GM18502 (cell line): ENCODE measurements at regions not wholly inside any gene's neighbourhood (a gene's known extent, or its start where the extent isn't known, plus 50 kb on each side); places are given as distances from the start of the nearest gene placed in this dataset.
"Not testable (repeated sequence)": the region's sequence is repeated elsewhere in the genome, so short reads cannot be mapped to it uniquely, and the experiment has no call there.

Source experiments
- ATAC-seq: cut with Tn5 transposase; IDR thresholded peaks from one replicate; pipeline ENCODE4 v1.9.1; 2021; ENCODE audit warnings: mild to moderate bottlenecking; ENCODE audit not compliant: unreplicated experiment, poor library complexity

DNA sequence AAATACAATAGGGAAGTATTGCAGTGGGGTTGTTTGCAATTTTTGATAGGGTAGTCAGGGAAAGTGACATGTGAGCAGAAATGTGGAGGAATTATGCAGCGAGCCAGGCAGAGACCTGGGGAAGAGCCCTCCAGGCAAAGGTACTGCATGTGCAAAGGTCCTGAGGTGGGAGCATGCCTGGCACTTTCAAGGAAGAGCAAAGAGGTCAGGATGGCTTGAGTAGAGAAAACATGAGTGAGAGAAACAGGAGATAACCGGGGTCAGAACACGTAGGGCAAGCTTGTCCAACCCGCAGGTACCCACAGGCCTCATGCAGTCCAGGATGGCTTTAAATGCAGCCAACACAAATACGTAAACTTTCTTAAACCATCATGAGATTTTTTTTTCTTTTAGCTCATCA lies 71.0 kb downstream of the COQ2 start:
- no peak for ATAC-seq

DNA sequence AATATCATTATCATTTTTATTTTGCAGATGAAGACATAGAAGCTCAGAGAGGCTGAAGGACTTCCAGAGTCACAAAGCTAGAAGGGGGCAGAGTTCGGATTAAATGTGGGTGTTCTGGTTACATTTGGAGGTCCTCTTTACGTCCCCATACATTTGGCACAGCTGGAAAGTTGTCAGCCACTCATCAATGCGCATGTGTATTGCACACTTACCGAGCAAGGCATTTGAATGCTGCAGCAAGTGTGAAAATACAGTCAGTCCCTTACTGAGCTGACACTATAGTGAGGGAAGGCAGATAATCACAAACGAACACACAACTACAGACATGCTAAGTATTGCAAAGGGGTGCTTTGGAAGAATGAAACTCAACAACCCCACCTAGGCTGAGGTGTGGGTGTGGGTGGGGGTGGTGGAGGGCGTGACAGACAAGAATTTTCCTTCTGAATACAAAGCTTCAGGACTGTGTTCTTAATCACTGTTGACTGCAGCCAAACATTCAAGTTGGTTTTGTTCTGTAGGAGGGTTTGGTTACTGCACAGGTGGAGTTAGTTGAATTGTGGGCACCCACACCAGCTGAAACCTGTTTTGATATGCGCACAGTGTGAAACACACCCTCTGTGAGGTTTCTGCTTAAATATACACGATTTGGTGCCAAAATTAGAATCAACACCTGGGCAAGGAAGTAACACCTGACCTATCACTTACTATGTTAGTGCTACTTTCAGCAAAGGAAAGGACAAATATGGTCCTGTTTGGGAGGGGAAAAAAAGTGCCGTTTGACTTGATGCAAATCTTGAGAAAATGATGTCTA lies 72.4 kb downstream of the COQ2 start:
- peak; percentile 87 for ATAC-seq

GRCh38 chr4:83209419-83209818 lies 75.2 kb downstream of the COQ2 start:
- no peak for ATAC-seq

DNA sequence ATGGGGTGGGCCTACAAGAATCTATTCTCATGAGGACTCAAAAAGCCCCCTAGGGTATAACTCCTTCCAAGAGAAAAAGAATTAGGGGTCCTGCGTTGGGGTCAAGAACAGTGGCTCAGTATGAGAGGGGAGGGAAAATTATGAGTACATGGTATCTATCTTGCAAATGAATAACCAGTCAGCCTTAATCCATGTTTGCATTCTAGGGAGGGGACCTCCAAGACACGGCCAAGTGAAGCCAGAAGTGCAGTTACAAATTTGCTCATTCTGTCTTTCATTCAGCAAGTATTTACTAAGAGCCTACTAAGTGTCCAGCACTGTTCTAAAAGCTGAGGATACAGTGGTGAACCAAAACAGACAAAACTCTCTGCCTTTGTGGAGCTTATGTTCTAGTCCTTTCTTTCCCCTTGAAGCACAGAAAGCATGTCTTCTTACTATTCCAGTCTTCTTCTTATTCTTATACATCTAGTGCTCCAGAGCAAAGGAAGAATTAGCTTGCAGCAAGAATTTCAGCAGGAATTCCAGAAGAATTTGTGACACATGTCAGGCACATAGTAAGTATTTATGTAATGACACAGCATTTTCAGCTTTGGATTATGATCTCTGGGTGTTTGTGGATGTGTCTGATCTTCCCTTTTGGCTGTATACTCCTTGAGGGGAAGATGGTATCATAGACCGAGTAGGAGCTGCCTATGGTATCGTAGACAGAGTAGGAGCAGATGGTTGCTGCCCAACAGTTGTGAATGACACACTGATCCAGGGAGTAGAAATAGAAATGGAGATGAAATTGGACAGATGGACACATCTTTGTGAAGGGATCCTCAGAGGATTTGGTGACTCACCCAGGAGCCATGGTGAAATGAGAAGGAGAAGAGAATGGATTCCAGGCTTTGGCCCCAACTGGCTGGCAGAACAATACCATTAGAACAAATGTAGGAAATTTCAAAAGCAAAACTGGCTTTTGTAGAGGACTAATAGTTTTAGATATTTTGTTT lies 75.9 kb downstream of the COQ2 start:
- ATAC-seq: no peak

GRCh38 chr4:83207497-83208101 lies 77.0 kb downstream of the COQ2 start:
- ATAC-seq: no peak

- ATAC-seq: no peak
Observed at GRCh38 chr4:83205760-83206159, 78.8 kb downstream of the COQ2 start.

- no peak for ATAC-seq
Observed at GRCh38 chr4:83204731-83205130, 79.9 kb downstream of the COQ2 start.

DNA sequence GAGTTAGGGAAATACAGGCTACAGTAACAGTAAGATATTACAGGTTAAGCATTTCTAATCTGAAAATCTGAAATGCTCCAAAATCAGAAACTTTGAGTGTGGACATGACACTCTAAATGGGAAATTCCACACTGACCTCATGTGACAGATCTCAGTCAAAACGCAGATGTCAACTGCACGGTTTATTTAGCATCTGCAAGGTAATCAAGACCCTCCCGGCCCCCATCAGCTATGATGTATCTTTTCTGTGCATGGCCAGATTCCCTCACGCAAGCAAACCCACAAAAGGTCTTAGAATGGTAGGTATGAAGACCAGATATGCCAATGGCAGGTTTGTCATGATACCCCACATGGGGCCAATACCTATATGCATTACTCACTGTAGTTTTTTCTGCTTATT lies 82.8 kb downstream of the COQ2 start:
- ATAC-seq: no peak

DNA sequence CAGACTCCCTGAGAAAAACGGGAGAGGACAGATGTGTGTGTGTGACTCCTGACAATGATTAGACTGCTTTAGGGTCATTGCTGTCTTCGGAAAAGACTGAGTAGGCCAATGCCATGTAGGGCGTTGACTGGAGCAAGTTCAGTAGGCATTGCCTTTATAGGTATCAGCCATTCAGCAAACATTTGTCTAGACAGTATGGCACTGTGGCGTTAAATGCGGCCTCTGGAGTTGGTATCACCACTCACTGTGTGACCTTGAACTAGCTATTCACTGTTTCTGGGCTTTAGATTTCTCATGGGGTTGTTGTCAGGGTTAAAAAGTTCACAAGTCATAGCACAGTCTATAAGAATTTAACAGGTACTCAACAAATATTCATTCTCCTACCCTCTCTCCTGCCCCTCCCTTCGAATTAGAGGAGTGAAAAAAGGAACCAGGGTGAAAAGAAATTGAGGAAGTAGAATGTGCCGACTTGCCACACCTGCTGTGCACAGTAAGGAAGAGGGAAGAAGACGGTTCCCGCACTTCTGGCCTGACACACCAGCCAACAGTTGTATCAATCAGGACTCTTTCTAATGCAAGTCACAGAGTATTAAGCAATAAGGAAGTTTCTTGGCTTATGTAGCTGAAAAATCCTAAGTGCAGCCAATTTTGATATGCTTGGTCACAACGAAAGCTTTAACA lies 83.2 kb upstream of the PLAC8 start:
- peak; percentile 50 for ATAC-seq

GRCh38 chr4:83196921-83197320 lies 82.4 kb upstream of the PLAC8 start:
- ATAC-seq: no peak

GRCh38 chr4:83195269-83195668 lies 80.7 kb upstream of the PLAC8 start:
- ATAC-seq: no peak

GRCh38 chr4:83194588-83194987 lies 80.1 kb upstream of the PLAC8 start:
- ATAC-seq: not testable (repeated sequence)

DNA sequence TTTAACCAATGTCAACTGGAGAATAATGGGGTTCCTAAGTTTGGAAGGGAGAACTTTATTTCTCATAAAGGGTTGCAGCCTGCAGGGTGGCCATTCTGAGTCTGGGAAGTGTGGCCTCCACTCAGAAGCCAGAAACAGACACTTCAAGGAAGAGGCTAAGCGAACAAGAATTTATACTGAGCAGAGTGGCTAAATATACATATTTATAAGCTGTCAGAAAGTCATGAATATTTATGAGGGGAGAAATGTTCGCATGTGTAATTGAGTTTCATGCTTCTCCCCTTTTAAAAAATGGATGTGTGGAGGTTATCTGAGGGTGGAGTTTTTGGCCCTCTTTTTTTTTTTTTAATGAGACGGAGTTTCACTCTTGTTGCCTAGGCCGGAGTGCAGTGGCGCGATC lies 78.1 kb upstream of the PLAC8 start:
- ATAC-seq: no peak

DNA sequence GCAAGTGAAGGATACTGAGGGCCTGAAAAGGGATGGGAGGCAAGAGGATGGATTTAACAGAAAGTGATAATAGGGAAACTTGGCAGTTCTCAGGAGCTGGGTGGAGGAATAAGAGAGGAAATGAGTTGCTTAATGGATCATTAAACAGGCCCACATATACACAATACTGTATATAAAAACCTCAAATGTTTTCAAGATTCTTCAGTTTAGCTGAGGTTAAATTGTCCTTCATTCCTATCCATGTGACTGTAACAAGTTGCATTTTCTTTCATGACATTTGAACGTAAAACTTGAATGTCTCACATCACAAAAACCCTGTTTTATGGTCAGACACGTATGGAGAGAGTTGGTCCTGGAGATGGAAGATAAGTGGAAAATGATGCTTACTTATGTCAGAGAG lies 76.5 kb upstream of the PLAC8 start:
- ATAC-seq: no peak

GRCh38 chr4:83189631-83190136 lies 75.2 kb upstream of the PLAC8 start:
- ATAC-seq: no peak

- peak; percentile 60 for ATAC-seq
Observed at GRCh38 chr4:83180431-83180968, 66.0 kb upstream of the PLAC8 start.

GRCh38 chr4:83179205-83179604 lies 64.7 kb upstream of the PLAC8 start:
- no peak for ATAC-seq

DNA sequence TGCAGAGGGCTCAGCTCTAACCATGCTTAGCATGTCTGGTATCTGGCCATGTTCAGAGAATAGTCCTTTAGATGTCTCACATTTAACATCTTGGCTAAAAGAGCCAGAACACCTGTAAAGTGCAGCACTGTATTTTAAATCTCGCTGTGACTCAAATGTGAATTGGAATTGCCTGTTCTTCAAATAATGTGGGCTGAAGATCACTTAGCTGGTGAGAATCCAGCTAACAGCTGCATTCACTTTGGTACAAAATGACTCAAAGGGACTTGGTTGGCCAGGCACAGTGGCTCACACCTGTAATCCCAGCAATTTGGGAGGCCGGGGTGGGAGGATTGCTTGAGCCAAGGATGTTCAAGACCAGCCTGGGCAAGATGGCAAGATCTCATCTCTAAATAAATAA lies 63.5 kb upstream of the PLAC8 start:
- peak; percentile 43 for ATAC-seq

- no peak for ATAC-seq
Observed at GRCh38 chr4:83177182-83177581, 62.7 kb upstream of the PLAC8 start.
